HEK293T (cell line): ENCODE measurements at regions not wholly inside any gene's neighbourhood (a gene's known extent, or its start where the extent isn't known, plus 50 kb on each side); places are given as distances from the start of the nearest gene placed in this dataset.

Experiments used
- BHLHE40 ChIP-seq: fragments of 450-650 bp; IDR thresholded peaks from 2 replicates; pipeline ENCODE4 v1.6.1; 2016; ENCODE audit warnings: mild to moderate bottlenecking, moderate library complexity, borderline replicate concordance
- CTBP1 ChIP-seq: fragments of 450-650 bp; IDR thresholded peaks from 2 replicates; pipeline ENCODE4 v1.6.1; 2016; ENCODE audit warnings: borderline replicate concordance
- ELF4 ChIP-seq: fragments of 450-650 bp; IDR thresholded peaks from 2 replicates; pipeline ENCODE4 v1.6.1; 2017; ENCODE audit warnings: antibody characterized with exemption
- FOXK2 ChIP-seq: fragments of 450-650 bp; IDR thresholded peaks from 2 replicates; pipeline ENCODE4 v1.6.1; 2016; ENCODE audit warnings: mild to moderate bottlenecking
- FOXM1 ChIP-seq: fragments of 450-650 bp; IDR thresholded peaks from 2 replicates; pipeline ENCODE4 v1.6.1; 2017; ENCODE audit warnings: mild to moderate bottlenecking, borderline replicate concordance
- PKNOX1 ChIP-seq: fragments of 450-650 bp; IDR thresholded peaks from 2 replicates; pipeline ENCODE4 v1.6.1; 2016
- SP1 ChIP-seq: fragments of 450-650 bp; IDR thresholded peaks from 2 replicates; pipeline ENCODE4 v1.6.1; 2017
- ZNF384 ChIP-seq: fragments of 450-650 bp; IDR thresholded peaks from 2 replicates; pipeline ENCODE4 v1.6.1; 2016

- TF ChIP-seq ELF4 (no peak), BHLHE40 (no peak), FOXK2 (no peak), SP1 (no peak), ZNF384 (no peak), PKNOX1 (no peak), CTBP1 (no peak), FOXM1 (no peak)
Measured at GRCh38 chr21:39022466-39022862, 160.8 kb downstream of the PSMG1 start.
